Trophoblast cell (in vitro differentiated cells and primary cell): ENCODE measurements at regions not wholly inside any gene's neighbourhood (a gene's known extent, or its start where the extent isn't known, plus 50 kb on each side); places are given as distances from the start of the nearest gene placed in this dataset.

ENCODE experiments used
- DNase-seq, 2 donors: peaks; one replicate each; pipeline ENCODE4 v3.0.0-alpha.2; 2016
- H2AFZ ChIP-seq: 2 replicates; pipeline ENCODE4 v1.6.1; 2013; ENCODE audit warnings: low read length, moderate library complexity, mild to moderate bottlenecking; ENCODE audit not compliant: insufficient read depth, poor library complexity
- H2AK5ac ChIP-seq: 2 replicates; pipeline ENCODE4 v1.6.1; 2013; ENCODE audit warnings: mild to moderate bottlenecking, low read length
- H2BK120ac ChIP-seq: 2 replicates; pipeline ENCODE4 v1.6.1; 2013; ENCODE audit warnings: low read length, mild to moderate bottlenecking, moderate library complexity; ENCODE audit not compliant: insufficient read depth, poor library complexity
- H2BK12ac ChIP-seq: 2 replicates; pipeline ENCODE4 v1.6.1; 2013; ENCODE audit warnings: mild to moderate bottlenecking, low read length, moderate library complexity
- H2BK5ac ChIP-seq: 2 replicates; pipeline ENCODE4 v1.6.1; 2013; ENCODE audit warnings: low read length, low read depth, moderate library complexity, mild to moderate bottlenecking; ENCODE audit not compliant: poor library complexity
- H3K14ac ChIP-seq: 2 replicates; pipeline ENCODE4 v1.6.1; 2013; ENCODE audit warnings: mild to moderate bottlenecking, low read length
- H3K18ac ChIP-seq: 2 replicates; pipeline ENCODE4 v1.6.1; 2013; ENCODE audit warnings: mild to moderate bottlenecking, low read length
- H3K23ac ChIP-seq: 2 replicates; pipeline ENCODE4 v1.6.1; 2013; ENCODE audit warnings: low read length
- H3K27ac ChIP-seq: 2 replicates; pipeline ENCODE4 v1.5.1; 2013; ENCODE audit warnings: low read depth, mild to moderate bottlenecking, inconsistent platforms, low read length, moderate library complexity
- H3K27me3 ChIP-seq: 2 replicates; pipeline ENCODE4 v1.6.1; 2013; ENCODE audit warnings: inconsistent platforms, mild to moderate bottlenecking, low read length, moderate library complexity; ENCODE audit not compliant: insufficient read depth
- H3K36me3 ChIP-seq, 2 experiments: 1 replicate in 1 of 2; 2 replicates in 1 of 2; pipeline ENCODE4 v1.6.1; 2013; ENCODE audit warnings: low read length in 2 of 2, mild to moderate bottlenecking in 2 of 2, moderate library complexity in 1 of 2; ENCODE audit not compliant: insufficient read depth in 2 of 2, control insufficient read depth in 1 of 2
- H3K4ac ChIP-seq: 2 replicates; pipeline ENCODE4 v1.6.1; 2013; ENCODE audit warnings: low read depth, mild to moderate bottlenecking, low read length, moderate library complexity
- H3K4me1 ChIP-seq, 2 experiments: 1 replicate in 1 of 2; 2 replicates in 1 of 2; pipeline ENCODE4 v1.6.1; 2013; ENCODE audit warnings: low read length in 2 of 2, mild to moderate bottlenecking in 2 of 2, moderate library complexity in 1 of 2; ENCODE audit not compliant: insufficient read depth in 2 of 2, control insufficient read depth in 1 of 2
- H3K4me2 ChIP-seq: 2 replicates; pipeline ENCODE4 v1.6.1; 2013; ENCODE audit warnings: inconsistent platforms, mild to moderate bottlenecking, low read length, moderate library complexity
- H3K4me3 ChIP-seq: 2 replicates; pipeline ENCODE4 v1.5.1; 2013; ENCODE audit warnings: mild to moderate bottlenecking, low read depth, low read length, inconsistent platforms
- H3K79me1 ChIP-seq: one replicate; pipeline ENCODE4 v1.6.1; 2013; ENCODE audit warnings: low read length
- H3K79me2 ChIP-seq: 2 replicates; pipeline ENCODE4 v1.6.1; 2013; ENCODE audit warnings: low read length, mild to moderate bottlenecking; ENCODE audit not compliant: control insufficient read depth, insufficient read depth, poor library complexity
- H3K9ac ChIP-seq: 2 replicates; pipeline ENCODE4 v1.6.1; 2013; ENCODE audit warnings: mild to moderate bottlenecking, low read length
- H3K9me3 ChIP-seq: 2 replicates; pipeline ENCODE4 v1.6.1; 2013; ENCODE audit warnings: low read depth, mild to moderate bottlenecking, control low read depth, inconsistent platforms, low read length; ENCODE audit not compliant: insufficient read depth
- H4K12ac ChIP-seq: 2 replicates; pipeline ENCODE4 v1.6.1; 2013; ENCODE audit warnings: low read depth, mild to moderate bottlenecking, low read length, moderate library complexity
- H4K8ac ChIP-seq: 2 replicates; pipeline ENCODE4 v1.6.1; 2013; ENCODE audit warnings: low read depth, mild to moderate bottlenecking, low read length, moderate library complexity
- H4K91ac ChIP-seq: one replicate; pipeline ENCODE4 v1.6.1; 2013; ENCODE audit warnings: low read depth, mild to moderate bottlenecking, low read length, moderate library complexity
- WGBS: extraction: QIAGEN DNeasy Blood & Tissue Kit; methylation state at CpG from one replicate; pipeline ENCODE4 v1.1.7; 2013; ENCODE audit warnings: missing lambda C conversion rate; ENCODE audit not compliant: insufficient read length, insufficient coverage; ENCODE audit errors: extremely low coverage; 5-methylcytosine and 5-hydroxymethylcytosine counted together

- no peaks in the 10 kb centered on the region for H3K79me2 ChIP-seq
- H4K91ac ChIP-seq = no peak overlapping the region
- H2BK12ac ChIP-seq = no peak overlapping the region
- no peak overlapping the region for H4K12ac ChIP-seq
- peaks cover 3% of the 10 kb centered on the region for H3K79me1 ChIP-seq
- no peak overlapping the region for H2BK120ac ChIP-seq
- no peaks in the 10 kb centered on the region for H3K36me3 ChIP-seq
- no peak overlapping the region for H2BK5ac ChIP-seq
- H3K23ac ChIP-seq = no peak overlapping the region
- no peak overlapping the region for H3K4me3 ChIP-seq
- no peaks in the 10 kb centered on the region for H3K9me3 ChIP-seq
- no peak overlapping the region for H3K27ac ChIP-seq
- H2AFZ ChIP-seq = no peak overlapping the region
- no peak overlapping the region for H2AK5ac ChIP-seq
- H3K9ac ChIP-seq = no peak overlapping the region
- H3K4ac ChIP-seq = no peak overlapping the region
- WGBS = no CpG with 5 or more reads among the region's 4 CpGs
- no peaks in the 10 kb centered on the region for H3K27me3 ChIP-seq
- DNase-seq = no peak
- H3K4me2 ChIP-seq = no peak overlapping the region
- H3K18ac ChIP-seq = no peak overlapping the region
- no peak overlapping the region for H4K8ac ChIP-seq
- no peak overlapping the region for H3K14ac ChIP-seq
- peaks cover 18% of the 10 kb centered on the region in 2 experiments for H3K4me1 ChIP-seq
These were observed 133.5 kb upstream of the SOD1 start for GRCh38 chr21:31526040-31526439.

GRCh38 chr21:31524140-31524539 is 135.4 kb upstream of the SOD1 start:
- Histone ChIP-seq H2AFZ (no peak overlapping the region), H3K4me3 (no peak overlapping the region), H3K4me1 (peaks cover 5 to 6% of the 10 kb centered on the region in 2 experiments), H3K79me1 (no peaks in the 10 kb centered on the region), H3K27me3 (no peaks in the 10 kb centered on the region), H3K14ac (no peak overlapping the region), H4K8ac (no peak overlapping the region), H3K23ac (no peak overlapping the region), H3K36me3 (no peaks in the 10 kb centered on the region), H4K12ac (no peak overlapping the region), H4K91ac (no peak overlapping the region), H3K4ac (no peak overlapping the region), H3K18ac (no peak overlapping the region), H3K79me2 (no peaks in the 10 kb centered on the region), H3K9me3 (no peaks in the 10 kb centered on the region), H2BK5ac (no peak overlapping the region), H2AK5ac (no peak overlapping the region), H3K4me2 (no peak overlapping the region), H2BK120ac (no peak overlapping the region), H3K27ac (no peak overlapping the region), H3K9ac (no peak overlapping the region), H2BK12ac (no peak overlapping the region)
- no peak for DNase-seq
- WGBS = no CpG with 5 or more reads among the region's 4 CpGs

DNA sequence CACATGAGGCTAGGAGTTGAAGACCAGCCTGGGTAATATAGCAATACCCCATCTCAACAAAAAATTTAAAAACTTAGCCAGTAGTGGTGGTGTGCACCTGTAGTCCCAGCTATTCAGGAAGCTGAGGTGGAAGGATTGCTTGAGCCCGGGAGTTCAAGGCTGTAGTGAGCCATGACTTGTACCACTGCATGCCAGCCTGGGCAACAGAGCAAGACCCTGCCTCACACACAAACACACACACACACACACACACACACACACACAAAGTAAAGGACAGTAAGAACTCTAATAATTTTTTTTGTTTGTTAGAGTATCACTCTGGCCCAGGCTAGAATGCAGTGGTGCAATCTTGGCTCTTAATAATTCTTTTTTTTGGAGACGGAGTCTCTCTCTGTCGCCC is 138.0 kb upstream of the SOD1 start:
- no peak for DNase-seq
- no CpG with 5 or more reads among the region's 3 CpGs for WGBS
- Histone ChIP-seq H2BK12ac (no peak overlapping the region), H2AFZ (no peak overlapping the region), H2BK5ac (no peak overlapping the region), H2AK5ac (no peak overlapping the region), H3K14ac (no peak overlapping the region), H3K23ac (no peak overlapping the region), H3K27me3 (no peaks in the 10 kb centered on the region), H3K9me3 (no peaks in the 10 kb centered on the region), H3K4ac (no peak overlapping the region), H4K8ac (no peak overlapping the region), H3K18ac (no peak overlapping the region), H4K91ac (no peak overlapping the region), H3K4me1 (peaks cover 3 to 6% of the 10 kb centered on the region in 2 experiments), H3K27ac (no peak overlapping the region), H3K4me2 (no peak overlapping the region), H3K79me2 (no peaks in the 10 kb centered on the region), H2BK120ac (no peak overlapping the region), H3K9ac (no peak overlapping the region), H3K79me1 (no peaks in the 10 kb centered on the region), H4K12ac (no peak overlapping the region), H3K4me3 (no peak overlapping the region), H3K36me3 (no peaks in the 10 kb centered on the region)

- H3K27me3 ChIP-seq = no peaks in the 10 kb centered on the region
- no CpG with 5 or more reads among the region's 8 CpGs for WGBS
These were observed 138.9 kb upstream of the SOD1 start for GRCh38 chr21:31520561-31521098.

More at GRCh38 chr21:31520561-31521098, 138.9 kb upstream of the SOD1 start:
- Histone ChIP-seq H3K4me3 (no peak overlapping the region), H2AFZ (no peak overlapping the region), H2BK12ac (no peak overlapping the region), H3K9me3 (no peaks in the 10 kb centered on the region), H3K4ac (no peak overlapping the region), H3K23ac (no peak overlapping the region), H3K27ac (no peak overlapping the region), H3K4me1 (peaks cover 3 to 4% of the 10 kb centered on the region in 2 experiments), H2BK5ac (no peak overlapping the region), H3K14ac (no peak overlapping the region), H3K79me2 (no peaks in the 10 kb centered on the region), H4K12ac (no peak overlapping the region), H2AK5ac (no peak overlapping the region), H4K91ac (no peak overlapping the region), H3K4me2 (no peak overlapping the region), H2BK120ac (no peak overlapping the region), H3K79me1 (no peaks in the 10 kb centered on the region), H3K9ac (no peak overlapping the region), H4K8ac (no peak overlapping the region), H3K18ac (no peak overlapping the region), H3K36me3 (no peaks in the 10 kb centered on the region)
- no peak for DNase-seq
